HPDE6-E6E7 (cell line): ENCODE measurements at regions not wholly inside any gene's neighbourhood (a gene's known extent, or its start where the extent isn't known, plus 50 kb on each side); places are given as distances from the start of the nearest gene placed in this dataset.

Experiments used
- DNase-seq: peaks from one replicate; pipeline ENCODE4 v3.0.0; 2011; ENCODE audit warnings: missing footprints; ENCODE audit errors: extremely low spot score

DNA sequence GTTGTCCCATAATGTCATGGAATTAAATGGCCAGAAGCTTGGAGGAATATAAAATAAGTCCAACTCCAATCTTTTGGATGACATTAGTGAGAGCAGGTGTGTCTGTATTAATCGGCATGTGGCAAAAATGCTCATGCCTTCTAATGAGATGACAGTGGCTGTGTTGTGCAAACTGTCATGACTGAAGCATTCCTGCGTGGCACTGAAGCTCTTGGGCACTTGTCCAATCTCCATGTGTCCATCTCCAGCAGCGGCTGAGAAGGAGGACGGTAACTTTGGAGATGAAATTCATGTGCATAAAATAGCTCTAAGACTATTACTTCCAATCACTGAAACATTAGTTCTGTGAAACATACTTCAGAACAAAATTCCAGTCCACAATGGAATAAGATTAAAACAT lies 697.5 kb upstream of the GRAMD2B start:
- no peak for DNase-seq

DNA sequence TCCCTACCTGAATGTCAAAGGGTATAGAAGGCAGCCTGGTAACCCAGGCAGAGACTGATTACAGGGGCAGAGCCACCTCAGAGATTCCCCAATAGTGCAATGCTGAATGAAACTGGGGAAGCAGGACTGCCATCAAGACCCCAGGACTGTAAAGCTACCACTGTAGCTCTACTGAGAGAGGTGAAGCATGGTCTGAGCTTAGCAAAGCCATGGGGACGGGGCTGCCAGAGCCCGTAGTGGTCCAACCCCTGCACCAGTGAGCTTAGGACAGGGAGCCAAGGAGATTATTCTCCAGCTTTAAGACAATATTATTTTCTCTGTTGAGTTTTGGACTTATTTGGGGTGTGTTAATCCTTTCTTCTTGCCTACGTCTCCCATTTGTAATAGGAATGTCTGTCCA lies 679.3 kb upstream of the GRAMD2B start:
- DNase-seq: no peak

DNA sequence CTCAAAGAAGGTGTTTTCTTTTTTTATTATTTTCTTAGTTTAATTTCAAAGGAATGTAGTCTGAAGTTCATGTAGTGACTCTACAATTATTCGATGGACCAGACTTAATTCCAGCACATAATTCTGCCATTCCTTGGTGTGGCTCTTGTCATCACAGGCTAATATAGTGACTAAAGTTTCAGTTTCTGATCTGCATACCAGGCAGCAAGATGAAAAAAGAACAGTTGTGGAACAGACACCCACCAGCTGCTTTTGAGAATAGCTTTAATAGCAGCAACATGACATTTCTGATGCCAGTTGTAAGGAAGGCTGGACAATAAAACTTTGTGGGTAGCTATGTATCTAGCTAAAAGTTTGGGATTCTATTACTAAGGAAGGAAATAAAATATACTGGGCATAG lies 676.3 kb upstream of the GRAMD2B start:
- DNase-seq: no peak

GRCh38 chr5:125750147-125750860 lies 672.9 kb upstream of the GRAMD2B start:
- DNase-seq: no peak

- DNase-seq: no peak
These were observed 672.4 kb upstream of the GRAMD2B start for GRCh38 chr5:125750861-125751186.

GRCh38 chr5:125756456-125756855 lies 666.8 kb upstream of the GRAMD2B start:
- DNase-seq: no peak

DNA sequence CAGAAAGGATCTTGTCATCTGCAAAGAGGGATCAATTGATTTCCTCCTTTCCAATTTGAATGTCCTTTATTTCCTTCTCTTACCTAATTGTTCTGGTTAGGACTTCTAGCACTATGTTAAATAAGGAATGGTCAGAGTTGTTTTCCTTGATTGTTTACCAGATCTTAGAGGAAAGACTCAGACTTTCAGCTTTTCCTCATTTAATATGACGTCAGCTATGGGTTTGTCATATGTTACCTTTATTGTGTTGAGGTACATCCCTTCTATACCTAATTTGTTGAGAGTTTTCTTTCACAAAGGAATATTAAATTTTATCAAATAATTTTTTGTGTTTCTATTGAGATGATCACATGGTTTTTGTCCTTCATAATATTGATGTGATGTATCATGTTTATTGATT lies 656.5 kb upstream of the GRAMD2B start:
- DNase-seq: no peak

DNA sequence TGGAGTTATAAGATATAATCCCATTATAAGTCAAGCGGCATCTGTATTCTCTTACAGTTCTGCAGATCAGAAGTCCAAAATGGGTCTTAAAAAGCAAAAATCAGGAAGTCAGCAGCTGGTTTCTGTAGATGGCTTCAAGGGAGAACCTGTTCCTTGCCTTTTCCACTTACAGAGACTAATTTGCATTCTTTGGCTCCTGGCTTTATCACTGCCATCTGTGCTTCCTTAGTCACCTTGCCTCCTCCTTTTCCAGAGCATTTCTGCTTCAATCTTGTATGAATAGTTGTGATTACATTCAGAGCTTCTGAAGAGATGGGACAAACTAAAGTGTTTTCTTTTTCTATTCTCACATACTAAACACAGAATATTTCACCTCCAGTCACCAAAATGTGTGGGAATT lies 647.3 kb upstream of the GRAMD2B start:
- DNase-seq: no peak

- no peak for DNase-seq
These were observed 646.5 kb upstream of the GRAMD2B start for GRCh38 chr5:125776656-125777139.

DNA sequence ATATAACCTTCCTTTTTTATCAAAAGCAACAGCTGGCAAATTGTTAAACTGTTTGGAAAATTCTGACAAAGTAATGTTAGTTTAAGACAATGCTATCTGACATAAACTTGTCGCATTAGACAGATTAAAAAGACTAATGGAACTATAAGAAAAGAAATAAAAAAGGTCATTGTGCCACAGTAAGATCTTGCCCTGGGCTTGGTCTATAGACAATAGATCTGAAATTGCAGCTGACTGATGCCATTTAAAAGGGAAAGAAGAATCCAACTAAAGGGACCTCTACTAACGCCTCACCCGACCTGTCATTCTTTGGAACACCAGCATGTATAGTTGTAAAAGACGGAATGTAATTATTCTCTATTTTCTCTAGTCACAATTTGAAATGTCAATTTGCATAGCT lies 644.4 kb upstream of the GRAMD2B start:
- DNase-seq: no peak

GRCh38 chr5:125785407-125785806 lies 637.8 kb upstream of the GRAMD2B start:
- no peak for DNase-seq

DNA sequence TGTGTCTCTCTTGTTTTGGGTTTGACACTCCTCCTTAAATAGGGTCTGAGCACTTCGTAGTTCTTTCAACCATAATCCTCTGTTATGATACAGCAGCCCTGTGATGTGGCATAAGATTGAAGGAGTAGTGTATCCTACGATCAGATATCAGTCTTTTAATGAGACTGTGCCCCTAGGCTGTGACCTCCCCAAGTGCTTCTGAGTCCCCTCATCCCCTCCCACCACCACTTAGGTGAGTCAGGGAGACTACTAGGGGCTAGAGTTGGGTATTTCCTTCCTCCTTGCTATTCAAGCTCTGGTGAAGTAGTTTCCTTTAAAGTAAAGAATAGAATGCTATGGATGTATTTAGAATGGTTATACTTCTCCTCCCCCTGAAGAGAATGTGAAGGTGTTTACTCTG lies 637.2 kb upstream of the GRAMD2B start:
- no peak for DNase-seq

- no peak for DNase-seq
These were observed 629.7 kb upstream of the GRAMD2B start for GRCh38 chr5:125793470-125793869.

DNA sequence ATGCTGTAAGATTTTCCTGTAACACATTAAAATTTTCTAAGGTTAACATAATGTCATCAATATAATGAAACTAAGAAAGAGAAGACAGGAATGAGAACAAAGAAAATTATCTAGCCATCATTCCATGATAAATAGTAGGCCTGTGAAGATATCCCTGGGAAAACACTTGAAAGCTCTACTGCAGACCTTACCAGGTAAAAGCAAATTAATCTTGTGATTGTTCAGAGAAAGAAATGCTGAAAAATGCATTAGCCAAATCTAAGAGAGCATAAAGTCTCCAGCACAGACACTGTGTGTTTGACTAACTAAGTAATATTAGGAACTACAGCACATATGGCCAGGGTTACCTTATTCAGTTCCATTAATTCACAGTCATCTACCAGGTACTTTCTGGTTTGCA lies 628.3 kb upstream of the GRAMD2B start:
- no peak for DNase-seq

- DNase-seq: peak; percentile 4
These were observed 624.9 kb upstream of the GRAMD2B start for GRCh38 chr5:125798307-125798706.

DNA sequence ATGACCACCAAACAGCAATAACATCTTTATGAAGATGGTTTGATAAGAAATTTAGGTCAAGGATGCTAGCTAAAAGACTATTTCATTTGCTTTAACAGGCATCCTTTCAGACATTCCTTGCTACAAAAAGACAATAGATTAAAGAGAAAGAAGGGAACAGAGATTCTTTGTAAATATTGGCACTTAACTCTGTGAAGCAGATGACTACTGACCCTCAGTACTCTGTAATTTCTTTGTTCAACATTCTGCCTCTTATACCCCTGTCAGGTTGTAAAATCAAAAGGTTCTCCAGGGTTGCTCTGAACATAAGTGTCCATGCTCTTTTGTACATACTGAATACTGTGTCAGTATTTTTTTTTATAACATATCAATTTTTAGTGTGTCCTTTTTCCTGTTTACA lies 610.6 kb upstream of the GRAMD2B start:
- no peak for DNase-seq

- no peak for DNase-seq
These were observed 609.8 kb upstream of the GRAMD2B start for GRCh38 chr5:125813221-125813974.

GRCh38 chr5:125814119-125814518 lies 609.1 kb upstream of the GRAMD2B start:
- DNase-seq: no peak

DNA sequence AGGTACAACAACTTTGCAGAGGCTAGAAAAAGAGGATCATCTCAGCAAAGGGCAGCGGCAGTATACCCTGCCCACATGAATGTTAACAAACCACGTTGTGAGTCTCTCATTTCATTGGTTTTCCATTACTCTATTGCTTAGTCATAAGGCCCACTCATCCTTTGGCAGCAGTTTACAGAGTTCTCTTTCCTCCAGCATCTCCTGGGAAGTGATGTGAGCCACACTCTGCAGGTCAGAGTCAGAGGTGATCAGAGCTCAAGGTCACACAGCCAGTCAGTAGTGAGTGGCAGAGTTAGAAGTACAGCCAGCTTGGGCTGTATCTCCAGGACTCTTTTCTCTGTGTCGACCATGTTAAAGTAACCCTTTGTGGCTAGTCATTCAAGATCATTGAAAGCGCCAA lies 599.6 kb upstream of the GRAMD2B start:
- no peak for DNase-seq

- no peak for DNase-seq
These were observed 597.0 kb upstream of the GRAMD2B start for GRCh38 chr5:125826214-125826613.

- no peak for DNase-seq
These were observed 593.9 kb upstream of the GRAMD2B start for GRCh38 chr5:125829349-125829748.

DNA sequence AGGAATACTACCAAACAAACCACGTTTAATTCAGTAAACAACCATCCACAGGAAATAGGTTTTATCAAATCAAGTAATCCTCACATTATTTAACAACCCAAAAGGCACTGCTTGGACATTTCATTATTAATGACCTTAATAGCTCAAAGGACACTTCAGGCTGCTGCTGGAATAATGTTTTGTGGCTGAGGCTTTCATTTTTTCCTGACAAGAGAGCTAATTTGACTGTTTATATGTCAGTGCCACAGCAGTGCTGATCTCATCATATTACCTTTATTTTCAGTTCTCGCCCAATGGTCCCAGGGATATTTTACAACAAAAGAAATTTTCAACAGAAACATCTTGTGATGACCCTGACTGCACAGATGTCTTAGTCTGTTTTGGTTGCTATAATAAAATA lies 589.8 kb upstream of the GRAMD2B start:
- DNase-seq: no peak

DNA sequence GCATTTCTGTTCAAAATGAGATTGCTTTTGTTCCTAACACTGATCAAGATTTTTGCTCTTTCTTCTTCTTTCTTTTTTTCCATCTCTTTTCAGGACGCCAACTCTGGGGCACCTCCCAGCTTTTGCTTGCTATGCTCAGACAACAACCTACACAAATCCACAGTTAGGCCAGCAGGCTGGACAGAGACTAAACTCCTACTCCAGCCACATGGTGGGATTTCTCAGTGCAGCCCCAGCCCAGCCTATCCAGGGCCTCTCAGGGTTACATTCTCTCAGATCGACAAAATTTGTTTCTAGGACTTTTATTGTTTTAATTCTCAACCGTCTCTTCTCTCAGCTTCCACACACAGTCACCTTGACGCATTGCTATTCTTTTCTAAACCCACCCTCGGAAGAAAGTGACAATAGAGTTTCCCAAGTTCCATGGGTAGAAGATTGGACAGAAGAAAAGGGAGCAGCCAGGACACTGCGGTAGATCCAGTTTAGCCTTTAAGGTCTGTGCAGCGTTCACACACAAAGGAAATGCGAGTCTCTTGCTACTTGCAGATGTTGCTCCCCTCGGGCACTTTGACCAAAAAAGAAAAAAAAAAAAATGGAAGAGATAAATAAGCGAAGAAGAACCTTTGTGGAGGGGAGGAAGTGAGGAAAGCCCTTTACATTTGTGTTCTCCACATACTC lies 588.6 kb upstream of the GRAMD2B start:
- no peak for DNase-seq
